ENCODE measurements at regions not wholly inside any gene's neighbourhood (a gene's known extent, or its start where the extent isn't known, plus 50 kb on each side); places are given as distances from the start of the nearest gene placed in this dataset.

DNA sequence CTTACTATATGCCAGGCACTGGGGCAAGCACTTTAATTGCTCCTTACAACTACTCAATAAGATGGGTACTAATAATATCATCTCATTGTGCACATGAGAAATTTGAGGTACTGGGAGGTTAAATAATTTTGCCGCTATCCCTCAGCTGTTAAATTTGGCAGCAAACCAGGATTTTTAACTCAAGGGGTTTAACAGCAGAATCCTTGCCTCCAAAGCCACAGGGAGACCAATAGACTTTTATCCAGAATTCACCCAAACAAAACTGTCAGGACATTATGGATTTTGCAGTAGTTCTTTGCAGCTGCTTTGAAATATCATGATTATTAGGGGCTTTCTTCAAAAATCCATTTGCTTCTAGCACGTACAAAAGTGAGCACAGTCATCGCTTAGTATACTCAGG lies 136.2 kb downstream of the RPS12 start:
- TF ChIP-seq POLR2AphosphoS5 (IDR thresholded peaks at IDR 0.05) (no peak), POLR2A (IDR thresholded peaks at IDR 0.05) (no peak)
